ENCODE measurements at regions not wholly inside any gene's neighbourhood (a gene's known extent, or its start where the extent isn't known, plus 50 kb on each side); places are given as distances from the start of the nearest gene placed in this dataset.

GRCh38 chr16:85363881-85364280 is 249.2 kb upstream of the GSE1 start:
- TF ChIP-seq CHD2 (IDR thresholded peaks at IDR 0.05; ENCODE audit: low read length, partially characterized antibody) = no peak
- no peak for TF ChIP-seq POLR2AphosphoS5 (IDR thresholded peaks at IDR 0.05; ENCODE audit: low read depth, low read length)
- TF ChIP-seq MXI1 (IDR thresholded peaks at IDR 0.05; ENCODE audit: low read depth, low read length) = no peak
- no peak for TF ChIP-seq FOSL2 (IDR thresholded peaks at IDR 0.05; ENCODE audit: borderline replicate concordance, low read depth)
- TF ChIP-seq SMC3 (IDR thresholded peaks at IDR 0.05; ENCODE audit: low read depth, low read length) = no peak
- TF ChIP-seq TAF1 (IDR thresholded peaks at IDR 0.05; ENCODE audit: borderline replicate concordance, low read depth, low read length) = no peak
- no peak for TF ChIP-seq YY1 (IDR thresholded peaks at IDR 0.05; ENCODE audit: low read depth)
- TF ChIP-seq JUND (IDR thresholded peaks at IDR 0.05) = no peak
- TF ChIP-seq USF1 (IDR thresholded peaks at IDR 0.05; ENCODE audit: borderline replicate concordance, low read depth) = no peak
- no peak for TF ChIP-seq PBX3 (IDR thresholded peaks at IDR 0.05)
- no peak for TF ChIP-seq TCF12 (IDR thresholded peaks at IDR 0.05)
- TF ChIP-seq SIN3A (IDR thresholded peaks at IDR 0.05; ENCODE audit: borderline replicate concordance, low read depth, low read length) = no peak
- TF ChIP-seq RXRA (IDR thresholded peaks at IDR 0.05; ENCODE audit: borderline replicate concordance, low read depth) = no peak
- TF ChIP-seq GATA2 (CRISPR knock-in tag; IDR thresholded peaks at IDR 0.05) = no peak
- TF ChIP-seq RAD21 (IDR thresholded peaks at IDR 0.05; ENCODE audit: low read length) = no peak
- Histone ChIP-seq H3K79me2 (ENCODE audit: insufficient read depth) (no peaks in the 10 kb centered on the region), H3K4me2 (no peak overlapping the region), H3K27me3 (ENCODE audit: insufficient read depth) (no peaks in the 10 kb centered on the region), H3K9me3 (no peaks in the 10 kb centered on the region), H3K27ac (ENCODE audit: low read depth in 2 of 2, low read length in 1 of 2) (peak overlapping the region in 1 of 2 experiments; percentile 99; a peak in 2 of 4 replicates), H4K20me1 (ENCODE audit: insufficient read depth) (no peaks in the 10 kb centered on the region), H3K4me3 (ENCODE audit: low read depth in 2 of 2, low read length in 1 of 2) (no peak overlapping the region), H3K4me1 (ENCODE audit: control insufficient read depth in 1 of 2, insufficient read depth in 2 of 2, low read depth in 1 of 2, low read length in 1 of 2) (peaks cover 0 to 77% of the 10 kb centered on the region in 2 experiments; a peak in 2 of 4 replicates), H3K9ac (no peak overlapping the region), H3K9me2 (no peaks in the 10 kb centered on the region), H3F3A (replicated peaks; ENCODE audit: insufficient read depth) (no peaks in the 10 kb centered on the region), H3K36me3 (replicated peaks in 1 of 2; ENCODE audit: control insufficient read depth in 1 of 2, insufficient read depth in 2 of 2, low read length in 1 of 2) (no peaks in the 10 kb centered on the region), H2AFZ (ENCODE audit: low read depth) (no peak overlapping the region)
- CTCF ChIA-PET = interaction anchor here (1.2 to 15.0 kb wide), 8 partner anchors 14 to 252 kb away, joined by 3 to 144 read pairs (median 6); no protein-coding TSS in a partner anchor
- 82% methylated on average over 10 of the region's 10 CpGs for WGBS (ENCODE audit: low lambda C conversion rate)
- no peak for DNase-seq
- POLR2A ChIA-PET = no interaction called here

DNA sequence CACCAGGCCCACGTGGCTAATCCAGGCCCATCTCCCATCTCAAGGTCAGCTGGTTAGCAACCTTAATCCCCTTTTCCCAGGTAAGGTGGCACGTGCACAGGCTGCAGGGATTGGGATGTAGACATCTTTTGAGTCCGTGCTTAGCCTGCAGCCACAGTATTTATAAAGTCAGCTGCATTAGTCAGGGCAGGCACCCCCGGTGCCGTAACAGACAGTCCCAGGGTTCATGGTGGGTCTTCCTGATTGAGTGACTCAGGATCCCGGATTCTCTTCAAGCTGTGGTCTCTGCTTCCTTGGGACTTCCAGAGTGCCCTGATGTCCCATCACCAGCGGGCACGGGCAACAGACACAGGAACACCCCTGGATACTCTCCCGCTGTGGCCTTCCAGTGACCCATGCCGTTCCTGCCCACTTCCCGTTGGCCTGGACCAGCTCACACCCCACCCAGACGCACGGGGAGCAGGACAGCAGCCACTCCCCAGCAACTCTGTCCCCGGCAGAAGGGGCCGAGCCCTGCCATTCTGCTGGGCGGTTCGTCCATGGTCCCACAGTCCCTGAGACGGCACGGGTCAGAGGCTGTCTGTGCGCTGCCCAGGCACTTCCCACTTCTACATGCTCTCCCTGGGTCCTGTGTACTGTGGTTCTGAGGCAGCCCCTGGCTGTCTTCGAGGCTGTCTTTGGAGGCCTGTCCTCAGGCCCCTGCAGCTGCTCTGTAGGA is 248.6 kb upstream of the GSE1 start:
- H3K27ac ChIP-seq (ENCODE audit: low read depth in 2 of 2, low read length in 1 of 2) = peak overlapping the region in 1 of 2 experiments; percentile 99; a peak in 2 of 4 replicates

More for the DNA sequence above, 248.6 kb upstream of the GSE1 start:
- ChIA-PET POLR2A (interaction anchor here (2.3 kb wide), 1 partner anchor 17 kb away, joined by 7 read pairs; no protein-coding TSS in a partner anchor), CTCF (interaction anchor here (0.7 to 15.0 kb wide), 10 partner anchors 14 to 252 kb away, joined by 3 to 144 read pairs (median 6); no protein-coding TSS in a partner anchor)
- Histone ChIP-seq H3K36me3 (replicated peaks in 1 of 2; ENCODE audit: control insufficient read depth in 1 of 2, insufficient read depth in 2 of 2, low read length in 1 of 2) (no peaks in the 10 kb centered on the region), H3K9me3 (no peaks in the 10 kb centered on the region), H3K27me3 (ENCODE audit: insufficient read depth) (no peaks in the 10 kb centered on the region), H3K4me2 (no peak overlapping the region), H3K9ac (no peak overlapping the region), H3K4me3 (ENCODE audit: low read depth in 2 of 2, low read length in 1 of 2) (no peak overlapping the region), H4K20me1 (ENCODE audit: insufficient read depth) (no peaks in the 10 kb centered on the region), H3K9me2 (no peaks in the 10 kb centered on the region), H3F3A (replicated peaks; ENCODE audit: insufficient read depth) (no peaks in the 10 kb centered on the region), H3K79me2 (ENCODE audit: insufficient read depth) (no peaks in the 10 kb centered on the region), H3K4me1 (ENCODE audit: control insufficient read depth in 1 of 2, insufficient read depth in 2 of 2, low read depth in 1 of 2, low read length in 1 of 2) (peaks cover 0 to 73% of the 10 kb centered on the region in 2 experiments; a peak in 2 of 4 replicates), H2AFZ (ENCODE audit: low read depth) (no peak overlapping the region)
- TF ChIP-seq TAF1 (IDR thresholded peaks at IDR 0.05; ENCODE audit: borderline replicate concordance, low read depth, low read length) (no peak), MEF2A (IDR thresholded peaks at IDR 0.05; ENCODE audit: borderline replicate concordance, low read depth) (no peak), NFIC (IDR thresholded peaks at IDR 0.05; ENCODE audit: borderline replicate concordance) (no peak), TCF12 (IDR thresholded peaks at IDR 0.05) (no peak), PBX3 (IDR thresholded peaks at IDR 0.05) (no peak), MXI1 (IDR thresholded peaks at IDR 0.05; ENCODE audit: low read depth, low read length) (no peak)
- TF ChIP-seq, protein P1, sequence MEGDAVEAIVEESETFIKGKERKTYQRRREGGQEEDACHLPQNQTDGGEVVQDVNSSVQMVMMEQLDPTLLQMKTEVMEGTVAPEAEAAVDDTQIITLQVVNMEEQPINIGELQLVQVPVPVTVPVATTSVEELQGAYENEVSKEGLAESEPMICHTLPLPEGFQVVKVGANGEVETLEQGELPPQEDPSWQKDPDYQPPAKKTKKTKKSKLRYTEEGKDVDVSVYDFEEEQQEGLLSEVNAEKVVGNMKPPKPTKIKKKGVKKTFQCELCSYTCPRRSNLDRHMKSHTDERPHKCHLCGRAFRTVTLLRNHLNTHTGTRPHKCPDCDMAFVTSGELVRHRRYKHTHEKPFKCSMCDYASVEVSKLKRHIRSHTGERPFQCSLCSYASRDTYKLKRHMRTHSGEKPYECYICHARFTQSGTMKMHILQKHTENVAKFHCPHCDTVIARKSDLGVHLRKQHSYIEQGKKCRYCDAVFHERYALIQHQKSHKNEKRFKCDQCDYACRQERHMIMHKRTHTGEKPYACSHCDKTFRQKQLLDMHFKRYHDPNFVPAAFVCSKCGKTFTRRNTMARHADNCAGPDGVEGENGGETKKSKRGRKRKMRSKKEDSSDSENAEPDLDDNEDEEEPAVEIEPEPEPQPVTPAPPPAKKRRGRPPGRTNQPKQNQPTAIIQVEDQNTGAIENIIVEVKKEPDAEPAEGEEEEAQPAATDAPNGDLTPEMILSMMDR (IDR thresholded peaks at IDR 0.05) = no peak
- no peak for DNase-seq
- WGBS (ENCODE audit: low lambda C conversion rate) = 84% methylated on average over 7 of the region's 21 CpGs
